ENCODE measurements at regions not wholly inside any gene's neighbourhood (a gene's known extent, or its start where the extent isn't known, plus 50 kb on each side); places are given as distances from the start of the nearest gene placed in this dataset.

- no peak for DNase-seq
Measured at GRCh38 chr6:19427548-19427947, 409.6 kb upstream of the ID4 start.

GRCh38 chr6:19432966-19433498 is 404.1 kb upstream of the ID4 start:
- DNase-seq, result no peak

- no peak for DNase-seq
Measured at GRCh38 chr6:19434065-19434464, 403.1 kb upstream of the ID4 start.

GRCh38 chr6:19435755-19436154 is 401.4 kb upstream of the ID4 start:
- DNase-seq, result no peak

GRCh38 chr6:19438566-19439353 is 398.4 kb upstream of the ID4 start:
- no peak for DNase-seq

- DNase-seq, result no peak
Measured at GRCh38 chr6:19440531-19440930, 396.6 kb upstream of the ID4 start.

GRCh38 chr6:19443411-19443810 is 393.8 kb upstream of the ID4 start:
- DNase-seq, result no peak

GRCh38 chr6:19444041-19444440 is 393.1 kb upstream of the ID4 start:
- no peak for DNase-seq

DNA sequence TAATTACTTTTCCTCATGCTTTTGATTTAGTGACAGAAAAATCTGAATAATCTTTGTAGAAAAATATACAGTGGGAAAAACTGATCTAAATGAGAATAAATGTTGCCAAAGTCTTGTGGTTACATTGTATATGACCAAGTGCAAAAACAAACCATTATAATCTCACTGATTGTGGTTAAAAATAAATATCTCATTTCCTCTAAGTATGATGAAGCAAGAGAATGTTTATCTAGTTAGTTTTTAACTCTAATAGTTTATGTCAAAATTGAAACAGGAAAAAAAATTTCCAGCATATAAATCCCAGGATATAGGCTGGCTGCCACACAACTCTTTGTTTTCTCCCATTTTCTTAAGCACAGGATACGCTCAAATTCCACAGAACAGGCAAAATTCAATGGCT is 392.7 kb upstream of the ID4 start:
- DNase-seq, result no peak

- DNase-seq, result no peak
Measured at GRCh38 chr6:19446570-19446969, 390.6 kb upstream of the ID4 start.

GRCh38 chr6:19450651-19451050 is 386.5 kb upstream of the ID4 start:
- no peak for DNase-seq

GRCh38 chr6:19452495-19452894 is 384.7 kb upstream of the ID4 start:
- no peak for DNase-seq

GRCh38 chr6:19454001-19454720 is 383.0 kb upstream of the ID4 start:
- no peak for DNase-seq

DNA sequence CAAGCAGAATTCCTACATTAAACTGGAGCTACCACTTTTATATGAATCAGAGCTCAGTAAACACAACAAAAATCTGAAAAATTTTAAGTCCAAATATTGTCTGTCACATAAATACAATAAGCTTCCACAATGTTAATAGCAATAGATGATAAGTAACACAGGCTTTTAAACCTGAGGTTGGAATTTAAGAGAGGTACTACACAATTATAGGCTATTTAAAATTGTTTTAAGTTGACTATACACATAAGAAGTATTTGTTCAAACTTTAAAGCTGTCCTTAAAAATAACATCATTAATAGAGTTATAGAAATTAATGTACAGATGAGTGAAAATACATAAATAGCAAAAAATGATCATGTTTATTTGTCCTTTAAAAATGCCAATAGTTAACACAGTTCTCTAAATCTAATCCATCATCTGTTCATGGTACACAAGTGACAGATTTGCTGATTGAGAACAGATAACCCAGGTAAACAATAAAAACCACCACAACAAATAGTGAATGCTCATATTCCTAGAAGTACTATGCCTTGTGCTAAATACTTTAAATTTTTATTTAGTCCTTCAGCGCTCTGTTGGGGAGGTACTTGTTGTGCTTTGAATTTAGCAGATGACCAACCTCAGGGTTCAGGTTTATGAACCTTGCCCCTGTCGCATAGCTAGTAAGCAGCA is 382.3 kb upstream of the ID4 start:
- DNase-seq, result no peak

DNA sequence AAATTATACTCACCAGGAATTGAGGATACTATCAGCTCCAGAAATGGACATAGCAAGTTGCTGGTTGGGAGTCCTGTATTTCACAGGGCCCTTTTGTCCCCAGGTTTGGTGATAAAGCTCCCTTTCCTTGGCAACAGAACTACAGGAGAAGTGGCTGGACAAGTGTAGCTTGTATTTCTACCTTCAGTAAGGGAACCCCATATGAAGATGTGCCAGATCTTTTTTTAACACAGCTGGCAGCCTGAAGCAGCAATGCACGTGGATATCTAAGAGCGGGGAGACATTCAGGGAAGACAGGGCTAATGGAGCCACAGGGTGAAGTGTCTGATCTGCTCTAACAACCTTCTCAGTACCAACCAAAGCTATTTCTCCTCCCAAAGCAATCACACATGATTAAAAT is 373.9 kb upstream of the ID4 start:
- no peak for DNase-seq

- no peak for DNase-seq
Measured at GRCh38 chr6:19463925-19464324, 373.2 kb upstream of the ID4 start.

DNA sequence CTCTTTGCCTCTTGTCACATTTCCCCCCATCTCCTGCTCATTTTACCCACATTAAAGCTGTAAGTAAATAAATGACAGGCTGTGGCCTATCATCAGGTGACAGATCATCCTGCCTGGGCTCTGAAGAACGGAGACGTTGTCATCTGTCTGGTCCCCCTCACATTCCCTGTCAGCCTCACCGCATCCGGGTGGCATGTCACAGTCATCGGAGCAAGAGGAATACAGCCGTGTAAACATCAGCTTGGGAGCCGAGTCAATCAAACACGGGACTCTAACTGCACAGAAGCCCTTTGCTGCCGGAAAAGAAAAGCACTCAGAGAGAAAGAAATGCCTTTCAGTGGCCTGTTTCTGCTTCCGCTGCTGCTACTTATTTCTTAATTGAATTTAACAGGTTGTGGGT is 371.9 kb upstream of the ID4 start:
- no peak for DNase-seq

- DNase-seq, result no peak
Measured at GRCh38 chr6:19465760-19466159, 371.4 kb upstream of the ID4 start.

- no peak for DNase-seq
Measured at GRCh38 chr6:19470333-19470732, 366.8 kb upstream of the ID4 start.

GRCh38 chr6:19472153-19472552 is 365.0 kb upstream of the ID4 start:
- DNase-seq, result no peak

GRCh38 chr6:19472850-19473249 is 364.3 kb upstream of the ID4 start:
- no peak for DNase-seq

GRCh38 chr6:19477563-19477962 is 359.6 kb upstream of the ID4 start:
- DNase-seq, result no peak

- DNase-seq, result no peak
Measured at GRCh38 chr6:19478273-19478672, 358.9 kb upstream of the ID4 start.

DNA sequence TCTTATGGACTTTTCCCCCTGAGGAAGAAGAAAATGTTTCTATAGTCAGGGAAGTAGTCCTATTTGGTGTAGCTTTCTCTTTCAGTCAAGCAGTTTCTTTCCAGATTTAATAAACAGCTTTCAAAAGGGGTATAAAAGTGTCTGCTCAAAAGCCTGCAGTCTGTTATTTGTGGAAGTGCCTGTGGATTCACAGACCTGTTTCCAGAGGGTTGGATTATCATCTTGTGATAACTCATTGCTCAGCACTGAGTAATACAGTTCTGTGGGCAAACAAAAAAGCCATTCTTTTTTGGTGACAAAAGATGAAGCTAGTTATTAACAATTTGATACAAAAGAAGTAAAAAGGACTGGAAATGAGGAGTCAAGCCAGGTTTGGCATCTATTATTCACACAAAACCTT is 358.2 kb upstream of the ID4 start:
- no peak for DNase-seq

All from CD4-positive, alpha-beta T cell treated with Interleukin-10 for 1 hour (primary cell).